ENCODE measurements at regions not wholly inside any gene's neighbourhood (a gene's known extent, or its start where the extent isn't known, plus 50 kb on each side); places are given as distances from the start of the nearest gene placed in this dataset.

GRCh38 chr11:90884181-90884580, 661.3 kb upstream of the CHORDC1 start (continued):
- no peak for TF ChIP-seq ZSCAN5A (tag by site-specific recombination; IDR thresholded peaks at IDR 0.05)

- TF ChIP-seq ZNF510 (tag by site-specific recombination; IDR thresholded peaks at IDR 0.05; ENCODE audit: insufficient replicate concordance) (no peak), ZNF692 (tag by site-specific recombination; IDR thresholded peaks at IDR 0.05) (no peak), ZNF423 (tag by site-specific recombination; IDR thresholded peaks at IDR 0.05) (no peak), ZNF654 (tag by site-specific recombination; IDR thresholded peaks at IDR 0.05; ENCODE audit: low read depth) (no peak), ZNF292 (tag by site-specific recombination; IDR thresholded peaks at IDR 0.05; ENCODE audit: borderline replicate concordance, low read depth) (no peak), YY2 (tag by site-specific recombination; IDR thresholded peaks at IDR 0.05) (no peak), ZNF433 (tag by site-specific recombination; IDR thresholded peaks at IDR 0.05; ENCODE audit: low read depth) (no peak), ZNF701 (tag by site-specific recombination; IDR thresholded peaks at IDR 0.05) (no peak), ZNF555 (tag by site-specific recombination; conservative IDR thresholded peaks at IDR 0.05) (no peak), ZNF768 (tag by site-specific recombination; IDR thresholded peaks at IDR 0.05) (no peak), ZNF148 (tag by site-specific recombination; IDR thresholded peaks at IDR 0.05; ENCODE audit: borderline replicate concordance) (no peak), MEIS1 (CRISPR knock-in tag; IDR thresholded peaks at IDR 0.05; ENCODE audit: borderline replicate concordance) (no peak), MYNN (tag by site-specific recombination; IDR thresholded peaks at IDR 0.05; ENCODE audit: borderline replicate concordance) (no peak), ZNF121 (tag by site-specific recombination; IDR thresholded peaks at IDR 0.05) (no peak)
- no peaks in the 10 kb centered on the region for H3K36me3 ChIP-seq (ENCODE audit: control insufficient read depth in 2 of 2, insufficient read depth in 1 of 2, low read length in 2 of 2)
- H3K27ac ChIP-seq (ENCODE audit: extremely low read depth, low read depth, low read length) = no peak overlapping the region
- H3K4me3 ChIP-seq (ENCODE audit: low read depth, low read length) = no peak overlapping the region
- ChIA-PET CTCF (no interaction called here), POLR2A (no interaction called here)
- H3K9me3 ChIP-seq (ENCODE audit: control insufficient read depth, insufficient read depth, low read depth, low read length) = no peaks in the 10 kb centered on the region
- H3K4me1 ChIP-seq (ENCODE audit: control insufficient read depth, insufficient read depth, low read length) = no peaks in the 10 kb centered on the region
Measured at GRCh38 chr11:90874986-90875385, 652.1 kb upstream of the CHORDC1 start.

- ChIA-PET CTCF (no interaction called here), POLR2A (no interaction called here)
- no peak overlapping the region for H3K27ac ChIP-seq (ENCODE audit: extremely low read depth, low read depth, low read length)
- H3K36me3 ChIP-seq (ENCODE audit: control insufficient read depth in 2 of 2, insufficient read depth in 1 of 2, low read length in 2 of 2) = no peaks in the 10 kb centered on the region
- no peaks in the 10 kb centered on the region for H3K4me1 ChIP-seq (ENCODE audit: control insufficient read depth, insufficient read depth, low read length)
- no peak overlapping the region for H3K4me3 ChIP-seq (ENCODE audit: low read depth, low read length)
- no peaks in the 10 kb centered on the region for H3K9me3 ChIP-seq (ENCODE audit: control insufficient read depth, insufficient read depth, low read depth, low read length)
- no peak for TF ChIP-seq ZFP37 (tag by site-specific recombination; IDR thresholded peaks at IDR 0.05)
- no peak for TF ChIP-seq ZNF426 (tag by site-specific recombination; IDR thresholded peaks at IDR 0.05)
- TF ChIP-seq ZNF692 (tag by site-specific recombination; IDR thresholded peaks at IDR 0.05) = no peak
- no peak for TF ChIP-seq ZNF530 (tag by site-specific recombination; IDR thresholded peaks at IDR 0.05; ENCODE audit: low read depth)
- TF ChIP-seq ZNF292 (tag by site-specific recombination; IDR thresholded peaks at IDR 0.05; ENCODE audit: borderline replicate concordance, low read depth) = no peak
- no peak for TF ChIP-seq ZNF391 (tag by site-specific recombination; IDR thresholded peaks at IDR 0.05; ENCODE audit: borderline replicate concordance, low read depth)
- TF ChIP-seq ZNF561 (tag by site-specific recombination; IDR thresholded peaks at IDR 0.05; ENCODE audit: borderline replicate concordance) = no peak
- TF ChIP-seq ZNF24 (tag by site-specific recombination; IDR thresholded peaks at IDR 0.05) = no peak
- TF ChIP-seq, protein P1, sequence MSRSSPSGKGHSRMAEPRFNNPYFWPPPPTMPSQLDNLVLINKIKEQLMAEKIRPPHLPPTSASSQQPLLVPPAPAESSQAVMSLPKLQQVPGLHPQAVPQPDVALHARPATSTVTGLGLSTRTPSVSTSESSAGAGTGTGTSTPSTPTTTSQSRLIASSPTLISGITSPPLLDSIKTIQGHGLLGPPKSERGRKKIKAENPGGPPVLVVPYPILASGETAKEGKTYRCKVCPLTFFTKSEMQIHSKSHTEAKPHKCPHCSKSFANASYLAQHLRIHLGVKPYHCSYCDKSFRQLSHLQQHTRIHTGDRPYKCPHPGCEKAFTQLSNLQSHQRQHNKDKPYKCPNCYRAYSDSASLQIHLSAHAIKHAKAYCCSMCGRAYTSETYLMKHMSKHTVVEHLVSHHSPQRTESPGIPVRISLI (tag by site-specific recombination; IDR thresholded peaks at IDR 0.05) = no peak
- no peak for TF ChIP-seq ZXDB (tag by site-specific recombination; IDR thresholded peaks at IDR 0.05)
- no peak for TF ChIP-seq ZNF175 (tag by site-specific recombination; IDR thresholded peaks at IDR 0.05)
- no peak for TF ChIP-seq ZNF433 (tag by site-specific recombination; IDR thresholded peaks at IDR 0.05; ENCODE audit: low read depth)
Measured at GRCh38 chr11:90874281-90874680, 651.4 kb upstream of the CHORDC1 start.
